ENCODE measurements at regions not wholly inside any gene's neighbourhood (a gene's known extent, or its start where the extent isn't known, plus 50 kb on each side); places are given as distances from the start of the nearest gene placed in this dataset.

GRCh38 chr5:159708090-159708489 is 208.2 kb upstream of the ADRA1B start:
- Histone ChIP-seq H3K9me3 (no peaks in the 10 kb centered on the region), H3K27me3 (no peaks in the 10 kb centered on the region), H3K27ac (no peak overlapping the region), H3K4me3 (ENCODE audit: low read depth in 1 of 2, low read length in 1 of 2) (no peak overlapping the region), H3K4me1 (ENCODE audit: control insufficient read depth in 1 of 2, insufficient read depth in 1 of 2, low read depth in 1 of 2, low read length in 1 of 2) (no peaks in the 10 kb centered on the region), H3K36me3 (no peaks in the 10 kb centered on the region)
- no peak for TF ChIP-seq CTCF (IDR thresholded peaks at IDR 0.05)

GRCh38 chr5:159712672-159713071 is 203.6 kb upstream of the ADRA1B start:
- no peak for TF ChIP-seq CTCF (IDR thresholded peaks at IDR 0.05)
- H3K9me3 ChIP-seq: no peaks in the 10 kb centered on the region
- no peaks in the 10 kb centered on the region for H3K36me3 ChIP-seq
- H3K27ac ChIP-seq: no peak overlapping the region
- no peaks in the 10 kb centered on the region for H3K27me3 ChIP-seq
- H3K4me1 ChIP-seq (ENCODE audit: control insufficient read depth in 1 of 2, insufficient read depth in 1 of 2, low read depth in 1 of 2, low read length in 1 of 2): no peaks in the 10 kb centered on the region
- H3K4me3 ChIP-seq (ENCODE audit: low read depth in 1 of 2, low read length in 1 of 2): no peak overlapping the region

- Histone ChIP-seq H3K36me3 (no peaks in the 10 kb centered on the region), H3K27me3 (no peaks in the 10 kb centered on the region), H3K27ac (no peak overlapping the region), H3K4me1 (ENCODE audit: control insufficient read depth in 1 of 2, insufficient read depth in 1 of 2, low read depth in 1 of 2, low read length in 1 of 2) (no peaks in the 10 kb centered on the region), H3K4me3 (ENCODE audit: low read depth in 1 of 2, low read length in 1 of 2) (no peak overlapping the region), H3K9me3 (no peaks in the 10 kb centered on the region)
- no peak for TF ChIP-seq CTCF (IDR thresholded peaks at IDR 0.05)
Measured at GRCh38 chr5:159713254-159713653, 203.0 kb upstream of the ADRA1B start.

GRCh38 chr5:159713773-159714172 is 202.5 kb upstream of the ADRA1B start:
- Histone ChIP-seq H3K27me3 (no peaks in the 10 kb centered on the region), H3K4me3 (ENCODE audit: low read depth in 1 of 2, low read length in 1 of 2) (no peak overlapping the region), H3K9me3 (no peaks in the 10 kb centered on the region), H3K27ac (no peak overlapping the region), H3K36me3 (no peaks in the 10 kb centered on the region), H3K4me1 (ENCODE audit: control insufficient read depth in 1 of 2, insufficient read depth in 1 of 2, low read depth in 1 of 2, low read length in 1 of 2) (no peaks in the 10 kb centered on the region)
- TF ChIP-seq CTCF (IDR thresholded peaks at IDR 0.05): no peak

GRCh38 chr5:159725475-159725874 is 190.8 kb upstream of the ADRA1B start:
- H3K4me3 ChIP-seq (ENCODE audit: low read depth in 1 of 2, low read length in 1 of 2): no peak overlapping the region
- H3K36me3 ChIP-seq: no peaks in the 10 kb centered on the region
- no peak for TF ChIP-seq CTCF (IDR thresholded peaks at IDR 0.05)
- no peak overlapping the region for H3K27ac ChIP-seq
- no peaks in the 10 kb centered on the region for H3K4me1 ChIP-seq (ENCODE audit: control insufficient read depth in 1 of 2, insufficient read depth in 1 of 2, low read depth in 1 of 2, low read length in 1 of 2)
- H3K9me3 ChIP-seq: no peaks in the 10 kb centered on the region
- peaks cover 19% of the 10 kb centered on the region for H3K27me3 ChIP-seq

GRCh38 chr5:159727167-159727566 is 189.1 kb upstream of the ADRA1B start:
- no peaks in the 10 kb centered on the region for H3K9me3 ChIP-seq
- TF ChIP-seq CTCF (IDR thresholded peaks at IDR 0.05): no peak
- peaks cover 19% of the 10 kb centered on the region for H3K27me3 ChIP-seq
- H3K4me1 ChIP-seq (ENCODE audit: control insufficient read depth in 1 of 2, insufficient read depth in 1 of 2, low read depth in 1 of 2, low read length in 1 of 2): no peaks in the 10 kb centered on the region
- no peak overlapping the region for H3K27ac ChIP-seq
- H3K4me3 ChIP-seq (ENCODE audit: low read depth in 1 of 2, low read length in 1 of 2): no peak overlapping the region
- no peaks in the 10 kb centered on the region for H3K36me3 ChIP-seq
